Mesendoderm (in vitro differentiated cells): ENCODE measurements at regions not wholly inside any gene's neighbourhood (a gene's known extent, or its start where the extent isn't known, plus 50 kb on each side); places are given as distances from the start of the nearest gene placed in this dataset.
"Not testable (repeated sequence)": the region's sequence is repeated elsewhere in the genome, so short reads cannot be mapped to it uniquely, and the experiment has no call there.

Experiments
- DNase-seq: peaks from one replicate; pipeline ENCODE4 v3.0.0; 2013
- H2AK5ac ChIP-seq: 2 replicates; pipeline ENCODE4 v1.6.1; 2013; ENCODE audit warnings: low read length, inconsistent platforms
- H2BK120ac ChIP-seq: 2 replicates; pipeline ENCODE4 v1.6.1; 2013; ENCODE audit warnings: low read depth, mild to moderate bottlenecking, low read length, moderate library complexity, mixed read lengths
- H2BK15ac ChIP-seq: replicated peaks from 2 replicates; pipeline ENCODE4 v1.6.1; 2013; ENCODE audit warnings: low read depth, mild to moderate bottlenecking, moderate library complexity
- H2BK5ac ChIP-seq: 2 replicates; pipeline ENCODE4 v1.6.1; 2013; ENCODE audit warnings: low read length, inconsistent platforms
- H3K18ac ChIP-seq: 2 replicates; pipeline ENCODE4 v1.6.1; 2013; ENCODE audit warnings: mild to moderate bottlenecking, low read length, mixed read lengths
- H3K23ac ChIP-seq: one replicate; pipeline ENCODE4 v1.6.1; 2013; ENCODE audit warnings: low read length
- H3K27ac ChIP-seq: 2 replicates; pipeline ENCODE4 v1.5.1; 2013; ENCODE audit warnings: low read depth, mild to moderate bottlenecking, inconsistent platforms, low read length, moderate library complexity
- H3K27me3 ChIP-seq: 2 replicates; pipeline ENCODE4 v1.6.1; 2013; ENCODE audit warnings: low read length, control low read depth, mild to moderate bottlenecking, inconsistent platforms; ENCODE audit not compliant: insufficient read depth, poor library complexity
- H3K36me3 ChIP-seq: 2 replicates; pipeline ENCODE4 v1.6.1; 2013; ENCODE audit warnings: low read length, inconsistent platforms; ENCODE audit not compliant: control insufficient read depth, insufficient read depth
- H3K4ac ChIP-seq: one replicate; pipeline ENCODE4 v1.6.1; 2013; ENCODE audit warnings: low read depth, mild to moderate bottlenecking, low read length, moderate library complexity
- H3K4me1 ChIP-seq: 2 replicates; pipeline ENCODE4 v1.6.1; 2013; ENCODE audit warnings: low read depth, low read length, inconsistent platforms; ENCODE audit not compliant: control insufficient read depth
- H3K4me2 ChIP-seq: 2 replicates; pipeline ENCODE4 v1.6.1; 2013; ENCODE audit warnings: low read length
- H3K4me3 ChIP-seq: 2 replicates; pipeline ENCODE4 v1.5.1; 2013; ENCODE audit warnings: mild to moderate bottlenecking, low read length
- H3K56ac ChIP-seq: one replicate; pipeline ENCODE4 v1.6.1; 2013; ENCODE audit warnings: low read length
- H3K79me1 ChIP-seq: 2 replicates; pipeline ENCODE4 v1.6.1; 2013; ENCODE audit warnings: low read length, inconsistent platforms
- H3K79me2 ChIP-seq: 2 replicates; pipeline ENCODE4 v1.6.1; 2013; ENCODE audit warnings: mild to moderate bottlenecking, low read length; ENCODE audit not compliant: control insufficient read depth, insufficient read depth
- H3K9ac ChIP-seq: 2 replicates; pipeline ENCODE4 v1.6.1; 2013; ENCODE audit warnings: low read length, inconsistent platforms
- H4K5ac ChIP-seq: one replicate; pipeline ENCODE4 v1.6.1; 2013; ENCODE audit warnings: low read length
- H4K8ac ChIP-seq: one replicate; pipeline ENCODE4 v1.6.1; 2013; ENCODE audit warnings: low read depth, mild to moderate bottlenecking, control low read depth, low read length, moderate library complexity
- WGBS: extraction: QIAGEN DNeasy Blood & Tissue Kit; methylation state at CpG from one replicate; pipeline ENCODE4 v1.1.7; 2013; ENCODE audit warnings: low lambda C conversion rate, missing lambda C conversion rate; ENCODE audit not compliant: insufficient coverage; ENCODE audit errors: extremely low coverage; 5-methylcytosine and 5-hydroxymethylcytosine counted together

GRCh38 chr7:152516216-152516615 lies 80.4 kb upstream of the KMT2C start:
- no peak overlapping the region for H3K23ac ChIP-seq
- no peak overlapping the region for H3K4ac ChIP-seq
- no peaks in the 10 kb centered on the region for H3K79me1 ChIP-seq
- no peak overlapping the region for H2BK15ac ChIP-seq
- no peak overlapping the region for H2AK5ac ChIP-seq
- H4K5ac ChIP-seq = no peak overlapping the region
- no peak overlapping the region for H3K56ac ChIP-seq
- no peak overlapping the region for H2BK120ac ChIP-seq
- no peak overlapping the region for H3K18ac ChIP-seq
- no peaks in the 10 kb centered on the region for H3K27me3 ChIP-seq
- H3K9ac ChIP-seq = no peak overlapping the region
- H3K4me3 ChIP-seq = no peak overlapping the region
- no peak overlapping the region for H2BK5ac ChIP-seq
- no peak overlapping the region for H3K4me2 ChIP-seq
- no peak for DNase-seq
- H3K4me1 ChIP-seq = no peaks in the 10 kb centered on the region
- H3K27ac ChIP-seq = no peak overlapping the region
- H4K8ac ChIP-seq = no peak overlapping the region
- H3K36me3 ChIP-seq = no peaks in the 10 kb centered on the region
- WGBS = no CpG with 5 or more reads among the region's 9 CpGs
- no peaks in the 10 kb centered on the region for H3K79me2 ChIP-seq

- not testable (repeated sequence) for H3K4ac ChIP-seq, H3K36me3 ChIP-seq, H3K27ac ChIP-seq, DNase-seq, H3K18ac ChIP-seq, H3K27me3 ChIP-seq, H3K23ac ChIP-seq, H3K56ac ChIP-seq, H4K8ac ChIP-seq, H2BK120ac ChIP-seq, H3K4me1 ChIP-seq, H3K4me3 ChIP-seq, H2BK5ac ChIP-seq, H4K5ac ChIP-seq, H2BK15ac ChIP-seq, H3K4me2 ChIP-seq, H3K9ac ChIP-seq, H3K79me1 ChIP-seq, H3K79me2 ChIP-seq, H2AK5ac ChIP-seq
- no CpG with 5 or more reads among the region's 25 CpGs for WGBS
Measured at GRCh38 chr7:152515266-152515950, 79.6 kb upstream of the KMT2C start.

GRCh38 chr7:152514771-152515105 lies 78.9 kb upstream of the KMT2C start:
- no peak overlapping the region for H2BK120ac ChIP-seq
- no peak overlapping the region for H3K23ac ChIP-seq
- no peak for DNase-seq
- no peak overlapping the region for H2BK15ac ChIP-seq
- H4K5ac ChIP-seq = no peak overlapping the region
- no CpG with 5 or more reads among the region's 14 CpGs for WGBS
- no peaks in the 10 kb centered on the region for H3K36me3 ChIP-seq
- no peak overlapping the region for H2AK5ac ChIP-seq
- H3K4me3 ChIP-seq = no peak overlapping the region
- no peak overlapping the region for H3K4ac ChIP-seq
- no peaks in the 10 kb centered on the region for H3K79me1 ChIP-seq
- H3K79me2 ChIP-seq = no peaks in the 10 kb centered on the region
- no peak overlapping the region for H3K9ac ChIP-seq
- H3K18ac ChIP-seq = no peak overlapping the region
- H3K27me3 ChIP-seq = no peaks in the 10 kb centered on the region
- no peak overlapping the region for H3K56ac ChIP-seq
- no peak overlapping the region for H2BK5ac ChIP-seq
- no peak overlapping the region for H3K27ac ChIP-seq
- H3K4me2 ChIP-seq = no peak overlapping the region
- H3K4me1 ChIP-seq = no peaks in the 10 kb centered on the region
- H4K8ac ChIP-seq = no peak overlapping the region

DNA sequence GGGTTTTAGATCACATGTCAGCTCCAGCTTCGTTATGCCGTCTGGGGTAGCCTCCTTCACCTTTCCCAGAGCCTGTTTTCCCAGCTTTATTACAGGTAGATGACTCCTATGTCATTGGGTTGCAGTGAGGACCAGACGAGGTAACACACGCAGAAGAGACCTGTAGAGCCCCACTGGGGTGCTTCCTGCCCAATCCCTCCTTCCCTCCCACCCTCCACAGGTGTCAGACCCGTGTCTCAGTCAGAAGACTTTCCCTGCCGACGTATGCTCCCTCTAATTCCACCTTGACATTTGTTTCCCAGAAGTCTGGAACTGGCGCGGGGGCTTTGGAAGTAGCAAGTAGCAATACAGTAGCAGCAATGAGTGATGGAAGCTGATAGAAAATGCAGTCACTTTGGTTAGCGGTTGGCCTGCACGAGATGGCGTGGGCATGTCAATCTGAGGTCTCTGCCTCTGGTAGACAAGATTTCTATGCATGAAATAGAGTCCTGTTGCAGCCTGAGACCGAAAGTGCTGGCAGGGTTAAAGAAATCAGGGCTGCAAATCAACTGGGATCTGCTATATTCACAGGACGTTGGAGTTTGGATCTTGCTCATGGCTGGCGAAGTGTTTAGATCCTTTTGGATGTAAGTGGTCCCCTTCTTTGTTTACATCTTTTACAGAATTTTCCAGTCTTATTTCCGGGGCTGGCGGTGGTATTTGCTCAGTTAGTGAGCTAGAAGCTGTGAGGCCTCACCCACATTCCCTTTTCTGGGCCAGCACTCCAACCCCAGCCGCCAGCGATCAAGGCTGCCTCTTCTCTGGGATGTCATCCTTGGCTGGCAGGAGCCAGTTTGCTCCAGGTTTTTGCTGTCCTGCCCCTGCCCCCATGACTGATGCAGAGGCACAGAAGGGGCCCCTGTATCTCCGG lies 78.3 kb upstream of the KMT2C start:
- Histone ChIP-seq H3K79me2 (no peaks in the 10 kb centered on the region), H3K56ac (no peak overlapping the region), H3K9ac (no peak overlapping the region), H2AK5ac (no peak overlapping the region), H3K27ac (no peak overlapping the region), H3K4me1 (no peaks in the 10 kb centered on the region), H2BK120ac (no peak overlapping the region), H3K4ac (no peak overlapping the region), H3K4me3 (no peak overlapping the region), H3K4me2 (no peak overlapping the region), H3K23ac (no peak overlapping the region), H2BK5ac (no peak overlapping the region), H4K5ac (no peak overlapping the region), H2BK15ac (no peak overlapping the region), H4K8ac (no peak overlapping the region), H3K36me3 (no peaks in the 10 kb centered on the region), H3K18ac (no peak overlapping the region), H3K27me3 (no peaks in the 10 kb centered on the region), H3K79me1 (no peaks in the 10 kb centered on the region)
- WGBS = no CpG with 5 or more reads among the region's 20 CpGs
- no peak for DNase-seq

DNA sequence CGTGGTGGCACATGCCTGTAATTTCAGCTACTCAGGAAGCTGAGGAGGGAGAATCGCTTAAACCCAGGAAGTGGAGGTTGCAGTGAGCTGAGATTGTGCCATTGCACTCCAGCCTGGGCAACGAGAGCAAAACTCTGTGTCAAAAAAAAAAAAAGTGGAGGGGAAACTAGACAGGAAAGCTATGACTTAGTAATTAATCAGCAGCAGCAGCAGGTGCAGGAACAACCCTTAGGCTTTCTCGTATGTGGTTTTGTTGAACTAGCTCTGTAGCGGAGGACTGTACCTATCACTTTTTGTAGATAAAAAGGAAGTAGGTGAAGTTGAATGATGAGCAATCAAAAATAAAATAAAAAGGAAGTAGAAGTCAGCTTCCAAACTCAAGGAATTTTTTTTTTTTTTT lies 76.9 kb upstream of the KMT2C start:
- WGBS = no CpG with 5 or more reads among the region's 5 CpGs
- no peak overlapping the region for H4K5ac ChIP-seq
- no peak overlapping the region for H3K9ac ChIP-seq
- no peak overlapping the region for H2BK5ac ChIP-seq
- no peak overlapping the region for H3K4me3 ChIP-seq
- no peak overlapping the region for H3K27ac ChIP-seq
- no peak overlapping the region for H2BK15ac ChIP-seq
- H3K56ac ChIP-seq = no peak overlapping the region
- H4K8ac ChIP-seq = no peak overlapping the region
- no peak overlapping the region for H2AK5ac ChIP-seq
- no peaks in the 10 kb centered on the region for H3K79me2 ChIP-seq
- no peaks in the 10 kb centered on the region for H3K79me1 ChIP-seq
- no peaks in the 10 kb centered on the region for H3K36me3 ChIP-seq
- H2BK120ac ChIP-seq = no peak overlapping the region
- H3K4me2 ChIP-seq = no peak overlapping the region
- no peaks in the 10 kb centered on the region for H3K4me1 ChIP-seq
- no peaks in the 10 kb centered on the region for H3K27me3 ChIP-seq
- no peak overlapping the region for H3K4ac ChIP-seq
- H3K23ac ChIP-seq = no peak overlapping the region
- DNase-seq = no peak
- no peak overlapping the region for H3K18ac ChIP-seq
